Vagina (tissue), 2 donors: ENCODE measurements at regions not wholly inside any gene's neighbourhood (a gene's known extent, or its start where the extent isn't known, plus 50 kb on each side); places are given as distances from the start of the nearest gene placed in this dataset.

Experiments used
- CTCF ChIP-seq, 3 experiments: fragments of 450-650 bp in 2 of 3; fragments of 200-600 bp in 1 of 3; sonication (generic) in 1 of 3; IDR thresholded peaks; one replicate each; pipeline ENCODE4 v1.5.1; 2017 to 2019; ENCODE audit warnings: antibody characterized with exemption in 3 of 3, mild to moderate bottlenecking in 2 of 3, moderate library complexity in 2 of 3
- POLR2AphosphoS5 ChIP-seq, 2 donors: sonication (generic); formaldehyde crosslinking; IDR thresholded peaks; one replicate each; pipeline ENCODE4 v1.9.0; 2017; ENCODE audit warnings: antibody characterized with exemption in 2 of 2, mild to moderate bottlenecking in 2 of 2, low read depth in 1 of 2; ENCODE audit not compliant: insufficient read depth in 1 of 2

- TF ChIP-seq CTCF (IDR thresholded peaks at IDR 0.05) (no peak), POLR2AphosphoS5 (IDR thresholded peaks at IDR 0.05; ENCODE audit: insufficient read depth in 1 of 2, low read depth in 1 of 2) (no peak)
These were observed 59.0 kb upstream of the TOM1L1 start for GRCh38 chr17:54841656-54842055.
